Right lobe of liver (tissue), 4 donors: ENCODE measurements at regions not wholly inside any gene's neighbourhood (a gene's known extent, or its start where the extent isn't known, plus 50 kb on each side); places are given as distances from the start of the nearest gene placed in this dataset.

Experiments
- CTCF ChIP-seq, 4 donors: fragments of 200-600 bp in 3 of 4; fragments of 450-650 bp in 1 of 4; IDR thresholded peaks; one replicate each; pipeline versions ENCODE4 v1.5.1 to v1.8.0; 2016 to 2022; ENCODE audit warnings: antibody characterized with exemption in 4 of 4, mild to moderate bottlenecking in 2 of 4
- POLR2A ChIP-seq: fragments of 450-650 bp; IDR thresholded peaks from one replicate; pipeline ENCODE4 v1.6.1; 2017; ENCODE audit warnings: antibody characterized with exemption, mild to moderate bottlenecking
- donor health status: DM: no; HTN: no; CAD: no.
- donor health status: DM: no; HTN: no; CAD: no.
- donor health status: DM: no; HTN: yes; CAD: no.

- TF ChIP-seq POLR2A, result no peak
- no peak for TF ChIP-seq CTCF (IDR thresholded peaks at IDR 0.05)
Observed at GRCh38 chr9:86512929-86513328, 158.7 kb upstream of the TUT7 start.
